HUES64 (cell line): ENCODE measurements at regions not wholly inside any gene's neighbourhood (a gene's known extent, or its start where the extent isn't known, plus 50 kb on each side); places are given as distances from the start of the nearest gene placed in this dataset.
"Not testable (repeated sequence)": the region's sequence is repeated elsewhere in the genome, so short reads cannot be mapped to it uniquely, and the experiment has no call there.

Experiments
- H3K27ac ChIP-seq: 2 replicates; pipeline ENCODE4 v1.7.0; 2013; ENCODE audit warnings: low read depth, low read length, inconsistent platforms
- H3K27me3 ChIP-seq: 2 replicates; pipeline ENCODE4 v1.6.1; 2013; ENCODE audit warnings: mild to moderate bottlenecking, low read length; ENCODE audit not compliant: insufficient read depth
- H3K36me3 ChIP-seq: 2 replicates; pipeline ENCODE4 v1.6.1; 2013; ENCODE audit warnings: mild to moderate bottlenecking, low read length; ENCODE audit not compliant: insufficient read depth
- H3K4me1 ChIP-seq: 2 replicates; pipeline ENCODE4 v1.6.1; 2013; ENCODE audit warnings: mild to moderate bottlenecking, low read length, moderate library complexity; ENCODE audit not compliant: insufficient read depth
- H3K4me3 ChIP-seq: 2 replicates; pipeline ENCODE4 v1.5.1; 2013; ENCODE audit warnings: mild to moderate bottlenecking, low read length, moderate library complexity
- H3K9ac ChIP-seq: 2 replicates; pipeline ENCODE4 v1.6.1; 2013; ENCODE audit warnings: mild to moderate bottlenecking, low read depth, low read length
- H3K9me3 ChIP-seq: 2 replicates; pipeline ENCODE4 v1.6.1; 2013; ENCODE audit warnings: low read depth, low read length; ENCODE audit not compliant: insufficient read depth
- WGBS: fragments of 150-250, 120-280 bp; methylation state at CpG from one replicate; pipeline ENCODE4 v1.1.7; 2013; ENCODE audit warnings: missing lambda C conversion rate; 5-methylcytosine and 5-hydroxymethylcytosine counted together

DNA sequence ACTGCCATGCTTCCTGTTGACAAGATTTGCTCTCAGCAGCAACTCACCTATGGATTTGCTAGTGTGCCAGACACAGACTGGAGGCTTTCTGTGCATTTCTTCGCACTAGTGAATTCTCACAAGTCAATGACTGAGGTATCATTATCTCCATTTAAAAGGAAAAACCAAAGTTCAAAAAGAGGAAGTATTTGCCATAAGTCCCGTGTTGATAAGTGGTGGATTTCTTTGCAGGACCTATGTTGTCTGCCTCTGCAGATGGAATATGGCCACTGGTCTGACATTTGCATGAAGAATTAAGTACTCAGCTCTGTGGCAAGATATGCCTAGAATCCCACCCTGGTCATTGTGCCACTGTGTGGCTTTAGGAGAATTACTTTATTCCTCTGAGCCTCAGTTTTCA is 299.6 kb downstream of the PAX3 start:
- H3K9me3 ChIP-seq: no peaks in the 10 kb centered on the region
- H3K4me3 ChIP-seq: no peak overlapping the region
- no peak overlapping the region for H3K9ac ChIP-seq
- WGBS: 94% methylated on average over 2 of the region's 2 CpGs
- no peaks in the 10 kb centered on the region for H3K27me3 ChIP-seq
- H3K27ac ChIP-seq: no peak overlapping the region
- peaks cover 7% of the 10 kb centered on the region; the same call in 1 of the 2 replicates for H3K4me1 ChIP-seq
- H3K36me3 ChIP-seq: no peaks in the 10 kb centered on the region

DNA sequence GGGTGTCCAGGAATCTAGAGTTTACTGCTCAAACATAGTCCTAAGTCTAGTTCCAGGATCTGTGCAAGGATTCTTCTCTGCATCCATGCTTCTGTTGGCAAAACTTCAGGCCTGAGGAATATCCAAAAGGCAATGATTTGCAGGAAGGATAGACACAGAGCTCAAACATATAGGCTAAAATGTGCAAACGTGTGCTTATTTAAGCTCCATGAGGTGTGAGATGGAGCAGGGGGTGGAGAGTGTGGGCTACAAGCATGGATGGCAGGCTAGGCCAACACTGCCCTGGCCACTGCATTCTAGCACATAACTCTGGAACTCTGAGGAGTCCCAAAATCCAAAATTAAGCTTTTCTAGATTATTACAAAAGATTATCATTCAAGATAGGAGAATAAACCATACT is 301.1 kb downstream of the PAX3 start:
- Histone ChIP-seq H3K36me3 (no peaks in the 10 kb centered on the region), H3K9ac (no peak overlapping the region), H3K27ac (no peak overlapping the region), H3K9me3 (no peaks in the 10 kb centered on the region), H3K27me3 (no peaks in the 10 kb centered on the region), H3K4me1 (peaks cover 7% of the 10 kb centered on the region; the same call in 1 of the 2 replicates), H3K4me3 (no peak overlapping the region)
- WGBS: 90% methylated on average over 1 of the region's 1 CpG

GRCh38 chr2:221997100-221997499 is 301.7 kb downstream of the PAX3 start:
- Histone ChIP-seq H3K4me3 (no peak overlapping the region), H3K9ac (no peak overlapping the region), H3K9me3 (no peaks in the 10 kb centered on the region), H3K36me3 (no peaks in the 10 kb centered on the region), H3K27me3 (no peaks in the 10 kb centered on the region), H3K4me1 (peaks cover 7% of the 10 kb centered on the region; the same call in 1 of the 2 replicates), H3K27ac (no peak overlapping the region)
- 72% methylated on average over 3 of the region's 3 CpGs for WGBS

GRCh38 chr2:221994926-221995325 is 303.9 kb downstream of the PAX3 start:
- Histone ChIP-seq H3K4me1 (peaks cover 7% of the 10 kb centered on the region; the same call in 1 of the 2 replicates), H3K4me3 (no peak overlapping the region), H3K9me3 (no peaks in the 10 kb centered on the region), H3K36me3 (no peaks in the 10 kb centered on the region), H3K27ac (no peak overlapping the region), H3K27me3 (no peaks in the 10 kb centered on the region), H3K9ac (no peak overlapping the region)
- WGBS: 97% methylated on average over 5 of the region's 7 CpGs

- not testable (repeated sequence) for H3K27me3 ChIP-seq, H3K4me3 ChIP-seq, H3K9me3 ChIP-seq, H3K9ac ChIP-seq, H3K27ac ChIP-seq, H3K36me3 ChIP-seq
- 82% methylated on average over 12 of the region's 13 CpGs for WGBS
- H3K4me1 ChIP-seq: peaks cover 13% of the 10 kb centered on the region; the same call in 1 of the 2 replicates
Measured at GRCh38 chr2:221984376-221984775, 314.4 kb downstream of the PAX3 start.

DNA sequence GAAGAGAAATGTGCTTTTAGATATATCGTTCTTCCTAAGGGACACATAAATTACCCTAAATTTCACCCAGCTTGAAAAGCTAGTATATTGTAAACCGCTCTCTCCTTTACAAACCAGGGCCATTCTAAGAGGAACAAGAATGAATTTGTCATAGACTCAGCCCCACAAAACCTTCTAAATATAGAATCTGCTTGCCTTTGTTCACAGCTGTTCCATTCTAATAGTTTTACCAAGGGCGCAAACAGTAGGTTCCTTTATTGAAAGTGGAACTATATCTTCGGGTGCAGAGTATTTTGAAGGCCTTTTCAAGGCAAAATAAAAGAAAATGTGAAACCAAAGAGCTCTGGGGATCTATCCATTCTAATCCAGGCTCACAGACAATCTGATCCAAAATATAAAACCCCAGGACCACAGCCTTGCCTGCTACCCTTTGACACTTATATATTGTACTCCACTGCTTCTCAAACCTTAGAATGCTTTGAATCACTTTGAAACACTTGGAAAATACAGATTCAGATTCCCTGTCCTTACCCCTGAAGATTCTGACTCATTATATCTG is 316.8 kb downstream of the PAX3 start:
- WGBS: 96% methylated on average over 4 of the region's 4 CpGs
- Histone ChIP-seq H3K27ac (no peak overlapping the region), H3K9ac (no peak overlapping the region), H3K9me3 (no peaks in the 10 kb centered on the region), H3K4me3 (no peak overlapping the region), H3K4me1 (peaks cover 13% of the 10 kb centered on the region; the same call in 1 of the 2 replicates), H3K27me3 (no peaks in the 10 kb centered on the region), H3K36me3 (no peaks in the 10 kb centered on the region)

DNA sequence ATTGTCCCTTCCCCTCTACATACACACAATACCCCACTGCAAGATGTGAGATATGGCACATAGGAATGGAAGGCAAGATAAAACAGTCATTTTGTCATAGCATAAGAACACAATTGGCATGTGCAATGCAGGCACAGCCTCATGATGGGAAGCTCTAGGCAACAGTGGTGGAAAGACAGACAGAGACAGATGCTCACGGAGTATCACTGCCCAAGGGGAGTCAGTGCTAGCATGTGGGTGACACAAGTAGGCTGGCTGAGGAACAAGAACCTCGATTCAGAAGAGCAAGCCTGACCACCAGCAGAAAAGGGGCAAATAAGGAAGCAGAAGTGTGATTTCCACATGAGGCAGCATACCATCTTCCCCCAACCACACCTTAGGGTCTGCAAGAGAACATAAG is 323.6 kb downstream of the PAX3 start:
- Histone ChIP-seq H3K36me3 (no peaks in the 10 kb centered on the region), H3K4me3 (no peak overlapping the region), H3K9ac (no peak overlapping the region), H3K4me1 (no peaks in the 10 kb centered on the region), H3K27me3 (no peaks in the 10 kb centered on the region), H3K27ac (no peak overlapping the region), H3K9me3 (no peaks in the 10 kb centered on the region)
- 96% methylated on average over 2 of the region's 2 CpGs for WGBS

DNA sequence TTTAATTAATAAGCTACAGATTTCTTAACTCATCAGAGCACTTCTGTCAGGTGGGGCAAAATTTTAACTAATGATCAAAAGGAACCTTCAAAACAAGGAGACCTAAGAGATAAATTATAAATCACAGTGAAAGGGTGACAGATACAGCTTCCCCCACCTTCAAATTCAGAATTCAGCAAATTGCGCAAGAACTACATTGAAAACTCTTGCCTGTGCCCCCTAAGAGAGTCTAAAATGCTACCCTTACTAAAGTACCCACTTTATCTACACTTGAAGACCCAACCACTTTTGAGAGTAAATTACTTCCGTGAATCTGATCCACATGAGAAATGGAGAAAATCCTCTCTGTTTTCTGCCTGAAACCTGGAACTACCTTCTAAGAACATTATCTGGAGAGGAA is 324.9 kb downstream of the PAX3 start:
- 98% methylated on average over 2 of the region's 2 CpGs for WGBS
- Histone ChIP-seq H3K27me3 (no peaks in the 10 kb centered on the region), H3K4me3 (no peak overlapping the region), H3K9me3 (no peaks in the 10 kb centered on the region), H3K36me3 (no peaks in the 10 kb centered on the region), H3K9ac (no peak overlapping the region), H3K27ac (no peak overlapping the region), H3K4me1 (no peaks in the 10 kb centered on the region)

DNA sequence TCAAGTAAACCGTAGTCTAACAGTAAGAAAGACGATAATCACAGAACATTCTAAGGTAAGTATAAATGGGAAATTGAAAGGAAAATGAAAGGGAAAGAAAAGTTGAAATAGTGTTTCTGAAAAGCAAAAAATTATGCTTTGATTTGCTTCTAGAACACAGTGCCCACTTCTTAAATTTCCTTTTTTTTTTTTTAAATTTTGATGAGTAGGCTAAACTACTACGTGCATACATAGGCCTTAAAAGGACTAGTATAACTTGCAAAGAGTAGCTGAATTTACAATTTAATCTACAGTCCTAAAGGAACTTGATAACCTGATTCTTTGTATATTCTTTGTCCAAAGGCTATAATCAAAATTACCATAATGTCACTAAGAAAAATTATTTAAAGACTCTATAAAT is 325.3 kb downstream of the PAX3 start:
- 100% methylated on average over 3 of the region's 3 CpGs for WGBS
- H3K4me3 ChIP-seq: no peak overlapping the region
- no peaks in the 10 kb centered on the region for H3K4me1 ChIP-seq
- no peaks in the 10 kb centered on the region for H3K36me3 ChIP-seq
- H3K9ac ChIP-seq: no peak overlapping the region
- H3K9me3 ChIP-seq: no peaks in the 10 kb centered on the region
- H3K27me3 ChIP-seq: no peaks in the 10 kb centered on the region
- H3K27ac ChIP-seq: no peak overlapping the region

- no peaks in the 10 kb centered on the region for H3K9me3 ChIP-seq
- 93% methylated on average over 6 of the region's 6 CpGs for WGBS
- no peaks in the 10 kb centered on the region for H3K36me3 ChIP-seq
- no peaks in the 10 kb centered on the region for H3K27me3 ChIP-seq
- H3K4me1 ChIP-seq: no peaks in the 10 kb centered on the region
- H3K27ac ChIP-seq: no peak overlapping the region
- H3K9ac ChIP-seq: no peak overlapping the region
- H3K4me3 ChIP-seq: no peak overlapping the region
Measured at GRCh38 chr2:221972813-221973478, 325.9 kb downstream of the PAX3 start.

GRCh38 chr2:221970389-221970788 is 328.4 kb downstream of the PAX3 start:
- no peaks in the 10 kb centered on the region for H3K9me3 ChIP-seq
- no peaks in the 10 kb centered on the region for H3K36me3 ChIP-seq
- no peaks in the 10 kb centered on the region for H3K27me3 ChIP-seq
- WGBS: 81% methylated on average over 3 of the region's 3 CpGs
- H3K27ac ChIP-seq: no peak overlapping the region
- peaks cover 5% of the 10 kb centered on the region for H3K4me1 ChIP-seq
- H3K4me3 ChIP-seq: no peak overlapping the region
- no peak overlapping the region for H3K9ac ChIP-seq

GRCh38 chr2:221969830-221970144 is 329.0 kb downstream of the PAX3 start:
- no peak overlapping the region for H3K4me3 ChIP-seq
- no peak overlapping the region for H3K9ac ChIP-seq
- H3K9me3 ChIP-seq: no peaks in the 10 kb centered on the region
- no peaks in the 10 kb centered on the region for H3K27me3 ChIP-seq
- 95% methylated on average over 5 of the region's 5 CpGs for WGBS
- H3K4me1 ChIP-seq: peaks cover 5% of the 10 kb centered on the region
- H3K27ac ChIP-seq: no peak overlapping the region
- H3K36me3 ChIP-seq: no peaks in the 10 kb centered on the region
